Fibroblast of lung (primary cell): ENCODE measurements at regions not wholly inside any gene's neighbourhood (a gene's known extent, or its start where the extent isn't known, plus 50 kb on each side); places are given as distances from the start of the nearest gene placed in this dataset.

Source experiments
- DNase-seq, 2 donors: peaks; one replicate each; pipeline versions ENCODE4 v3.0.0 to v3.0.0-alpha.2; 2010; ENCODE audit warnings: low read depth in 2 of 2
- H2AFZ ChIP-seq: 2 replicates; pipeline ENCODE4 v1.5.1; 2012; ENCODE audit warnings: low read length, control low read depth, inconsistent platforms
- H3K27ac ChIP-seq: 2 replicates; pipeline ENCODE4 v1.5.1; 2011; ENCODE audit warnings: low read length, control low read depth; ENCODE audit not compliant: insufficient read depth
- H3K27me3 ChIP-seq: 2 replicates; pipeline ENCODE4 v1.5.1; 2011; ENCODE audit warnings: mild to moderate bottlenecking, low read length; ENCODE audit not compliant: control insufficient read depth, insufficient read depth
- H3K36me3 ChIP-seq: 2 replicates; pipeline ENCODE4 v1.5.1; 2011; ENCODE audit warnings: low read length; ENCODE audit not compliant: control insufficient read depth, insufficient read depth
- H3K4me1 ChIP-seq: 2 replicates; pipeline ENCODE4 v1.5.1; 2011; ENCODE audit warnings: low read length; ENCODE audit not compliant: control insufficient read depth, insufficient read depth; ENCODE audit errors: extremely low read depth
- H3K4me2 ChIP-seq: 2 replicates; pipeline ENCODE4 v1.5.1; 2011; ENCODE audit warnings: low read length, control low read depth; ENCODE audit not compliant: insufficient read depth; ENCODE audit errors: extremely low read depth
- H3K4me3 ChIP-seq, 4 experiments: fragments of 200-600 bp in 1 of 4; sonication (generic) in 1 of 4; replicated peaks in 1 of 4; 2 replicates each; pipeline ENCODE4 v1.5.1; 2011 to 2016; ENCODE audit warnings: low read length in 4 of 4, low read depth in 3 of 4, mild to moderate bottlenecking in 3 of 4, control low read depth in 2 of 4, inconsistent platforms in 1 of 4, mixed read lengths in 1 of 4; ENCODE audit not compliant: insufficient read depth in 1 of 4; ENCODE audit errors: control extremely low read depth in 1 of 4
- H3K79me2 ChIP-seq: 2 replicates; pipeline ENCODE4 v1.5.1; 2012; ENCODE audit warnings: mild to moderate bottlenecking, low read length, inconsistent platforms; ENCODE audit not compliant: control insufficient read depth, insufficient read depth
- H3K9ac ChIP-seq: 2 replicates; pipeline ENCODE4 v1.5.1; 2011; ENCODE audit warnings: mild to moderate bottlenecking, low read length, control low read depth; ENCODE audit not compliant: insufficient read depth
- H3K9me3 ChIP-seq: 2 replicates; pipeline ENCODE4 v1.5.1; 2012; ENCODE audit warnings: low read depth, low read length; ENCODE audit not compliant: control insufficient read depth, insufficient read depth
- H4K20me1 ChIP-seq: 2 replicates; pipeline ENCODE4 v1.5.1; 2011; ENCODE audit warnings: low read length; ENCODE audit not compliant: control insufficient read depth, insufficient read depth; ENCODE audit errors: extremely low read depth
- CTCF ChIP-seq, 2 donors: IDR thresholded peaks in 1 of 2; conservative IDR thresholded peaks in 1 of 2; 1 replicate in 1 of 2; 2 replicates in 1 of 2; pipeline ENCODE4 v1.5.1; 2011 to 2012; ENCODE audit warnings: low read length in 2 of 2, control low read depth in 1 of 2, inconsistent platforms in 1 of 2, low read depth in 1 of 2, mild to moderate bottlenecking in 1 of 2
- EZH2 ChIP-seq: IDR thresholded peaks from 2 replicates; pipeline ENCODE4 v1.5.1; 2012; ENCODE audit warnings: low read length, control low read depth, mild to moderate bottlenecking; ENCODE audit errors: missing control alignments

GRCh38 chr3:104952146-104952972 lies 414.4 kb upstream of the ALCAM start:
- peak overlapping the region; percentile 19 for H3K27ac ChIP-seq
- TF ChIP-seq CTCF (conservative IDR thresholded peaks at IDR 0.05 in 1 of 2, IDR thresholded peaks at IDR 0.05 in 1 of 2; ENCODE audit: low read depth in 1 of 2, low read length in 2 of 2) = no peak
- TF ChIP-seq EZH2 = no peak
- no peaks in the 10 kb centered on the region for H3K9me3 ChIP-seq
- no peak overlapping the region for H3K4me2 ChIP-seq
- no peak overlapping the region for H2AFZ ChIP-seq
- no peaks in the 10 kb centered on the region for H3K36me3 ChIP-seq
- H4K20me1 ChIP-seq = no peaks in the 10 kb centered on the region
- H3K4me1 ChIP-seq = peaks cover 3% of the 10 kb centered on the region
- H3K79me2 ChIP-seq = no peaks in the 10 kb centered on the region
- no peak overlapping the region for H3K4me3 ChIP-seq
- no peaks in the 10 kb centered on the region for H3K27me3 ChIP-seq
- DNase-seq = peak; percentile 88 to 97
- no peak overlapping the region for H3K9ac ChIP-seq

- H2AFZ ChIP-seq = no peak overlapping the region
- peaks cover 3% of the 10 kb centered on the region for H3K4me1 ChIP-seq
- no peak for TF ChIP-seq EZH2
- no peak for TF ChIP-seq CTCF (conservative IDR thresholded peaks at IDR 0.05 in 1 of 2, IDR thresholded peaks at IDR 0.05 in 1 of 2; ENCODE audit: low read depth in 1 of 2, low read length in 2 of 2)
- no peak overlapping the region for H3K4me2 ChIP-seq
- no peaks in the 10 kb centered on the region for H3K9me3 ChIP-seq
- no peaks in the 10 kb centered on the region for H3K27me3 ChIP-seq
- no peak overlapping the region for H3K9ac ChIP-seq
- no peak overlapping the region for H3K27ac ChIP-seq
- no peak overlapping the region for H3K4me3 ChIP-seq
- no peaks in the 10 kb centered on the region for H3K79me2 ChIP-seq
- no peaks in the 10 kb centered on the region for H3K36me3 ChIP-seq
- no peaks in the 10 kb centered on the region for H4K20me1 ChIP-seq
- no peak for DNase-seq
Observed at GRCh38 chr3:104956620-104957345, 409.9 kb upstream of the ALCAM start.

- TF ChIP-seq CTCF (conservative IDR thresholded peaks at IDR 0.05 in 1 of 2, IDR thresholded peaks at IDR 0.05 in 1 of 2; ENCODE audit: low read depth in 1 of 2, low read length in 2 of 2) (no peak), EZH2 (no peak)
- H3K4me3 ChIP-seq = no peak overlapping the region
- no peak overlapping the region for H3K9ac ChIP-seq
- H3K9me3 ChIP-seq = no peaks in the 10 kb centered on the region
- H3K4me2 ChIP-seq = no peak overlapping the region
- H4K20me1 ChIP-seq = no peaks in the 10 kb centered on the region
- no peaks in the 10 kb centered on the region for H3K4me1 ChIP-seq
- no peaks in the 10 kb centered on the region for H3K36me3 ChIP-seq
- H3K27ac ChIP-seq = no peak overlapping the region
- DNase-seq = peak in 1 of 2 donors; percentile 41
- H3K79me2 ChIP-seq = no peaks in the 10 kb centered on the region
- H2AFZ ChIP-seq = no peak overlapping the region
- H3K27me3 ChIP-seq = no peaks in the 10 kb centered on the region
Observed at GRCh38 chr3:104960579-104960978, 406.1 kb upstream of the ALCAM start.
